Sigmoid colon (tissue), 4 donors: ENCODE measurements at regions not wholly inside any gene's neighbourhood (a gene's known extent, or its start where the extent isn't known, plus 50 kb on each side); places are given as distances from the start of the nearest gene placed in this dataset.

ENCODE experiments used
- EP300 ChIP-seq, 4 donors: sonication (generic); formaldehyde crosslinking; IDR thresholded peaks; one replicate each; pipeline ENCODE4 v1.6.1; 2017; ENCODE audit warnings: antibody characterized with exemption in 4 of 4
- POLR2AphosphoS5 ChIP-seq, 4 donors: sonication (generic); formaldehyde crosslinking; IDR thresholded peaks; one replicate each; pipeline ENCODE4 v1.6.1; 2017; ENCODE audit warnings: antibody characterized with exemption in 4 of 4

GRCh38 chr15:93239993-93240392, 151.0 kb upstream of the RGMA start:
- TF ChIP-seq EP300 (IDR thresholded peaks at IDR 0.05) (no peak), POLR2AphosphoS5 (IDR thresholded peaks at IDR 0.05) (no peak)
